ENCODE measurements at regions not wholly inside any gene's neighbourhood (a gene's known extent, or its start where the extent isn't known, plus 50 kb on each side); places are given as distances from the start of the nearest gene placed in this dataset.

DNA sequence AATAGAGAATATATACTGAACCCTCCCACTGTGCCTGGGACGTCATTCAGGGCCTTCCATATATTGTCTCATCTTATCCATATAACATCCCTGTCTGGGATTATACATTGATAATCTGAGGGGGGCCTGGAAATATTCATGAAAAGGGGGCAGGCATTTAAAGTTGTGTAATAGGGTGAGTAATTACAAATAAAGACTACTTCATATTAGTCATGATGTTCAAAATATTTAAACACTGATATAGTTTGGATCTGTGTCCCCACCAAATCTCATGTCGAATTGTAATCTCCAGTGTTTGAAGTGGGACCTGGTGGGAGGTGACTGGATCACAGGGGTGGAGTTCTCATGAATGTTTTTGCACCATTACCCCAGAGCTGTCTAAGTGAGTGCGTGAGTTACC lies 97.8 kb downstream of the AQP9 start:
- no peak for DNase-seq
- TF ChIP-seq, protein P1, sequence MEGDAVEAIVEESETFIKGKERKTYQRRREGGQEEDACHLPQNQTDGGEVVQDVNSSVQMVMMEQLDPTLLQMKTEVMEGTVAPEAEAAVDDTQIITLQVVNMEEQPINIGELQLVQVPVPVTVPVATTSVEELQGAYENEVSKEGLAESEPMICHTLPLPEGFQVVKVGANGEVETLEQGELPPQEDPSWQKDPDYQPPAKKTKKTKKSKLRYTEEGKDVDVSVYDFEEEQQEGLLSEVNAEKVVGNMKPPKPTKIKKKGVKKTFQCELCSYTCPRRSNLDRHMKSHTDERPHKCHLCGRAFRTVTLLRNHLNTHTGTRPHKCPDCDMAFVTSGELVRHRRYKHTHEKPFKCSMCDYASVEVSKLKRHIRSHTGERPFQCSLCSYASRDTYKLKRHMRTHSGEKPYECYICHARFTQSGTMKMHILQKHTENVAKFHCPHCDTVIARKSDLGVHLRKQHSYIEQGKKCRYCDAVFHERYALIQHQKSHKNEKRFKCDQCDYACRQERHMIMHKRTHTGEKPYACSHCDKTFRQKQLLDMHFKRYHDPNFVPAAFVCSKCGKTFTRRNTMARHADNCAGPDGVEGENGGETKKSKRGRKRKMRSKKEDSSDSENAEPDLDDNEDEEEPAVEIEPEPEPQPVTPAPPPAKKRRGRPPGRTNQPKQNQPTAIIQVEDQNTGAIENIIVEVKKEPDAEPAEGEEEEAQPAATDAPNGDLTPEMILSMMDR (IDR thresholded peaks at IDR 0.05; ENCODE audit: low read depth, low read length): no peak
- Histone ChIP-seq H3K9me3 (ENCODE audit: severe bottlenecking) (no peaks in the 10 kb centered on the region), H3K36me3 (no peaks in the 10 kb centered on the region), H3K27ac (no peak overlapping the region), H3K27me3 (ENCODE audit: insufficient read depth, low read depth, severe bottlenecking) (no peaks in the 10 kb centered on the region), H3K4me3 (ENCODE audit: low read depth, low read length) (no peak overlapping the region)

DNA sequence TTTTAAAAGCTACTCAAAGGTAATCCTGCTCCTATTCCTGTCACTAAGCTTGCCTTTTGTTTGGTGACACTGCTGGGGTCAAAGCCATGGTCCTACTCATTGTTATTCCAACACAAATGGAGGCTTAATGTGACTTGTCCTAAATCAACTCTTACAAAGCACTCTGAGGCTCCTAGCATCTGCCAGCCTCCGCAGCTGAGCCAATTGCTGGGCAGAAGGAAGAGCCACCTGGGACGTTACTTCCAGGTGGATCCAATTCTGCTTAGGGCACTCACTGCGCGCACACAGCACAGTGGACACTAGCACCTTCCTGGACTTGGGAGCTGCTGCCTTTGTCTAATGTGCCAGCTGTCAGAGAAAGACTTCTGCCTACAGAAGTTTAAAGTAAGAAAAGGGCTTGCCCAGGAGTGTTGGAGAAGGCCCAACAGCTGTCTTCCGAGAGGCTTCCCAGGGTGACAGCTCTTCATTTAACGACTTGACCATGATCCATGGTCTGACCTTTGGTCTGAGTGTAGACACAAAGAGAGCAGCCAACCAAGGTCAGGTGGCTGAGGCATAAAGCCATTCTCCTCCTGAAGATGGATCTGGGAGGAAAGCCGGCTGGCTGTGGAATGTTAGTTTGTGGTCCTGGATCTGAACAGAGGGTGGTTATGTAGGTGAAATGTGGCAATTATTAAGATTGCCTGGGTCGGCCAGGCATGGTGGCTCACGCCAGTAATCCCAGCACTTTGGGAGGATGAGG lies 102.2 kb downstream of the AQP9 start:
- no peak for DNase-seq
- Histone ChIP-seq H3K36me3 (no peaks in the 10 kb centered on the region), H3K27me3 (ENCODE audit: insufficient read depth, low read depth, severe bottlenecking) (no peaks in the 10 kb centered on the region), H3K27ac (no peak overlapping the region; the same call in 1 of the 2 replicates), H3K4me3 (ENCODE audit: low read depth, low read length) (no peak overlapping the region), H3K9me3 (ENCODE audit: severe bottlenecking) (no peaks in the 10 kb centered on the region)
- TF ChIP-seq, protein P1 (IDR thresholded peaks at IDR 0.05; ENCODE audit: low read depth, low read length): no peak

DNA sequence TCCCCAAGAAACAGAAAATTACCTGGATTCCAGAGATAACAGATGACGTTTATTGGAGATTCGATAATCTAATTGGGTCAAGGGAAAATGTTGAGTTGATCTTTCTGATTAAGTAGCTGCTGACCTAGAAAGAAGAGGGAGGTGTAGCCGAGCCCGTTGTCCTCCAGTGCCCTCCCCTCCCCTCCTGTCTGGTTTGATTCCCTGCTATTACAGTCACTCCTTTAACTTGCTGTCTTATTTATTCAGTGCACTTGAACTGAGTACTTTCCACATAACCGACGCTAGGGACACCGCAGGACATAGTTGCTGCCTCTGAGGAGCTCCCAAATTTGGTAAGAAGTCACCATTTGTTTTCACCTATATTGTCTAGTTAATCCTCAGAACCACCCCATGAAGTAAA lies 103.7 kb downstream of the AQP9 start:
- TF ChIP-seq, protein P1 (IDR thresholded peaks at IDR 0.05; ENCODE audit: low read depth, low read length): no peak

DNA sequence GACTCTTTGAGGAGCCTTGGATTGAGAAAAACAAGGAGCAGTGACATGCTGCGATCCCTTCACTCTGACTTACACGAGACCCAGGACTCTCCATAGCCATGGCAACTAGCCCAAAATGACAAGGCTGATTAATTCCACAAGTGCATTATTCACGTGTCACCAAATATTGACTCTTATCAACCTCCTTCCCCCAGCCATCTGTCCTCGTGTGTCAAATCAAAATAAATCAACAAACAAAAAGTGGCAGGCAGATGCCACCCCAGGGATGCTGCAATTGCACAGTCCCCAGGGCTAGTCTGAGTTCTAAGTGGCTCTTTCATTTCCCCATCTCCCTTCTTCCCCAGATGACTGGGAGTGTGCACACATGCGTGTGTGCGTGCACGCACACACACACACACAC lies 104.9 kb downstream of the AQP9 start:
- no peaks in the 10 kb centered on the region for H3K9me3 ChIP-seq (ENCODE audit: severe bottlenecking)
- TF ChIP-seq, protein P1 (IDR thresholded peaks at IDR 0.05; ENCODE audit: low read depth, low read length): no peak
- no peak for DNase-seq
- H3K36me3 ChIP-seq: no peaks in the 10 kb centered on the region
- H3K4me3 ChIP-seq (ENCODE audit: low read depth, low read length): no peak overlapping the region
- no peak overlapping the region for H3K27ac ChIP-seq
- H3K27me3 ChIP-seq (ENCODE audit: insufficient read depth, low read depth, severe bottlenecking): no peaks in the 10 kb centered on the region

More for the DNA sequence above, 103.7 kb downstream of the AQP9 start:
- Histone ChIP-seq H3K36me3 (no peaks in the 10 kb centered on the region), H3K4me3 (ENCODE audit: low read depth, low read length) (no peak overlapping the region), H3K27ac (0 out of 2 replicates have a peak overlapping the region, but pooled peaks have one; percentile 33), H3K27me3 (ENCODE audit: insufficient read depth, low read depth, severe bottlenecking) (no peaks in the 10 kb centered on the region), H3K9me3 (ENCODE audit: severe bottlenecking) (no peaks in the 10 kb centered on the region)
- peak; percentile 59 for DNase-seq

DNA sequence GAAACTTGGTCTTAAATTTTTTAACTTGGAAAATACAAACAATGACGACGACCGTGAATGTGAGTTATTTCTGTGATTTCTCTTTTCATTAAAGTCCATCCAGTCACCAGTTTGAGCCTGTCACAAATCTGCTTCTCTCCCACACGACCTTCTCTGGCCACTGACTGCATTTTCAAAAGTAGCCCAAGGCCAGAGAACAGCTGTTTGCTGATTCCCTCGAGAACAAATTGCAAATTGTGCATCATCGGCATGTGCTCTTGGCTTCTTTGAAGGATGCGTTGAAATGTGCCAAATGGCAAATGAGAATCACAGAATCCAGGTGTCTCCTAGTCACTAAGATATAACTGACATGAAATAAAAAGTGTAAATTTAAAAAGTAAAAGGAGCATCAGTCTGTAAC lies 106.4 kb downstream of the AQP9 start:
- H3K27me3 ChIP-seq (ENCODE audit: insufficient read depth, low read depth, severe bottlenecking): no peaks in the 10 kb centered on the region
- no peak overlapping the region for H3K4me3 ChIP-seq (ENCODE audit: low read depth, low read length)
- DNase-seq: no peak
- TF ChIP-seq, protein P1 (IDR thresholded peaks at IDR 0.05; ENCODE audit: low read depth, low read length): no peak
- H3K27ac ChIP-seq: no peak overlapping the region
- H3K9me3 ChIP-seq (ENCODE audit: severe bottlenecking): no peaks in the 10 kb centered on the region
- H3K36me3 ChIP-seq: no peaks in the 10 kb centered on the region

DNA sequence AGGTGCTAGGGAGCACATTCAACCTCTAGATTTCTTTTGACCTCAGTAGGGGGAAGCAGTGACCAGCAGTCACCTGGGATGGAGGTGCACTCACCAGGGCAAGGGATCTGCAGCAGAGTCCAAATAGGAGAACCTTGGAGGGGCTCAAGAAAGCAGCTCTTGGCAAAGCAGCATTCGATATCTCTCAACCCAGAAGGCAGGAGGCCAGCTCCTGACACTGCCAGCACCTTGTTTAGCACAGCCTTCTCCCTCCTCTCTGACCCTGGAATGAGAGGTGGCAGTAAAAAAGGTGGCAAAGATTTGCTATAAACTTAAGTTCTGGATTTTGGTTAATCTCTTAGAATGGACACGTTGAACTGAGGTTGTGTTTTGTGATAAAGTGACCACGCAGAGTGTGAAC lies 107.9 kb downstream of the AQP9 start:
- H3K36me3 ChIP-seq: no peaks in the 10 kb centered on the region
- no peaks in the 10 kb centered on the region for H3K27me3 ChIP-seq (ENCODE audit: insufficient read depth, low read depth, severe bottlenecking)
- H3K9me3 ChIP-seq (ENCODE audit: severe bottlenecking): no peaks in the 10 kb centered on the region
- DNase-seq: no peak
- no peak overlapping the region for H3K27ac ChIP-seq
- TF ChIP-seq, protein P1 (IDR thresholded peaks at IDR 0.05; ENCODE audit: low read depth, low read length): no peak
- no peak overlapping the region for H3K4me3 ChIP-seq (ENCODE audit: low read depth, low read length)
